BJ (cell line): ENCODE measurements at regions not wholly inside any gene's neighbourhood (a gene's known extent, or its start where the extent isn't known, plus 50 kb on each side); places are given as distances from the start of the nearest gene placed in this dataset.

Experiments
- CTCF ChIA-PET: fragments of 350-600 bp; formaldehyde crosslinking; extraction: SDS; loops from one replicate; lab custom pipeline; 2021; ENCODE audit warnings: antibody characterized with exemption, inconsistent platforms; lab: Yijun Ruan, JAX
- POLR2A ChIA-PET: fragments of 300-600 bp; sonication (Branson Sonifier 250); formaldehyde crosslinking; extraction: SDS; loops from one replicate; lab custom pipeline; 2021; ENCODE audit warnings: antibody characterized with exemption; lab: Charles Lee
- DNase-seq: peaks from one replicate; pipeline ENCODE4 v3.0.0-alpha.2; 2011; ENCODE audit warnings: low read depth
- H3K27me3 ChIP-seq: 2 replicates; pipeline ENCODE4 v1.6.0; 2011; ENCODE audit warnings: low read length; ENCODE audit not compliant: control insufficient read depth, insufficient read depth
- H3K36me3 ChIP-seq: 2 replicates; pipeline ENCODE4 v1.5.1; 2011; ENCODE audit warnings: low read length; ENCODE audit not compliant: control insufficient read depth, insufficient read depth
- H3K4me3 ChIP-seq: 2 replicates; pipeline ENCODE4 v1.5.1; 2011; ENCODE audit warnings: low read depth, mild to moderate bottlenecking, control low read depth, low read length
- TF ChIP-seq, protein P1 (sequence below): IDR thresholded peaks from 2 replicates; pipeline ENCODE4 v1.5.1; 2011; ENCODE audit warnings: low read depth, mild to moderate bottlenecking, control low read depth, inconsistent platforms, low read length, moderate library complexity; ENCODE audit not compliant: insufficient read depth

- Histone ChIP-seq H3K4me3 (no peak overlapping the region), H3K36me3 (no peaks in the 10 kb centered on the region), H3K27me3 (0 out of 2 replicates have a peak, but pooled peaks cover 4% of the 10 kb centered on the region)
- ChIA-PET POLR2A (no interaction called here), CTCF (no interaction called here)
- no peak for DNase-seq
- TF ChIP-seq, protein P1, sequence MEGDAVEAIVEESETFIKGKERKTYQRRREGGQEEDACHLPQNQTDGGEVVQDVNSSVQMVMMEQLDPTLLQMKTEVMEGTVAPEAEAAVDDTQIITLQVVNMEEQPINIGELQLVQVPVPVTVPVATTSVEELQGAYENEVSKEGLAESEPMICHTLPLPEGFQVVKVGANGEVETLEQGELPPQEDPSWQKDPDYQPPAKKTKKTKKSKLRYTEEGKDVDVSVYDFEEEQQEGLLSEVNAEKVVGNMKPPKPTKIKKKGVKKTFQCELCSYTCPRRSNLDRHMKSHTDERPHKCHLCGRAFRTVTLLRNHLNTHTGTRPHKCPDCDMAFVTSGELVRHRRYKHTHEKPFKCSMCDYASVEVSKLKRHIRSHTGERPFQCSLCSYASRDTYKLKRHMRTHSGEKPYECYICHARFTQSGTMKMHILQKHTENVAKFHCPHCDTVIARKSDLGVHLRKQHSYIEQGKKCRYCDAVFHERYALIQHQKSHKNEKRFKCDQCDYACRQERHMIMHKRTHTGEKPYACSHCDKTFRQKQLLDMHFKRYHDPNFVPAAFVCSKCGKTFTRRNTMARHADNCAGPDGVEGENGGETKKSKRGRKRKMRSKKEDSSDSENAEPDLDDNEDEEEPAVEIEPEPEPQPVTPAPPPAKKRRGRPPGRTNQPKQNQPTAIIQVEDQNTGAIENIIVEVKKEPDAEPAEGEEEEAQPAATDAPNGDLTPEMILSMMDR: no peak
These were observed 195.9 kb upstream of the POU3F1 start for GRCh38 chr1:38242506-38242905.

- no peak overlapping the region for H3K4me3 ChIP-seq
- 0 out of 2 replicates have a peak, but pooled peaks cover 3% of the 10 kb centered on the region for H3K27me3 ChIP-seq
- TF ChIP-seq, protein P1: no peak
- DNase-seq: no peak
- POLR2A ChIA-PET: no interaction called here
- CTCF ChIA-PET: no interaction called here
- no peaks in the 10 kb centered on the region for H3K36me3 ChIP-seq
These were observed 195.2 kb upstream of the POU3F1 start for GRCh38 chr1:38241594-38242334.

- 0 out of 2 replicates have a peak, but pooled peaks cover 1% of the 10 kb centered on the region for H3K27me3 ChIP-seq
- DNase-seq: no peak
- TF ChIP-seq, protein P1: no peak
- H3K4me3 ChIP-seq: no peak overlapping the region
- CTCF ChIA-PET: no interaction called here
- H3K36me3 ChIP-seq: no peaks in the 10 kb centered on the region
- POLR2A ChIA-PET: no interaction called here
These were observed 194.0 kb upstream of the POU3F1 start for GRCh38 chr1:38240618-38241017.

DNA sequence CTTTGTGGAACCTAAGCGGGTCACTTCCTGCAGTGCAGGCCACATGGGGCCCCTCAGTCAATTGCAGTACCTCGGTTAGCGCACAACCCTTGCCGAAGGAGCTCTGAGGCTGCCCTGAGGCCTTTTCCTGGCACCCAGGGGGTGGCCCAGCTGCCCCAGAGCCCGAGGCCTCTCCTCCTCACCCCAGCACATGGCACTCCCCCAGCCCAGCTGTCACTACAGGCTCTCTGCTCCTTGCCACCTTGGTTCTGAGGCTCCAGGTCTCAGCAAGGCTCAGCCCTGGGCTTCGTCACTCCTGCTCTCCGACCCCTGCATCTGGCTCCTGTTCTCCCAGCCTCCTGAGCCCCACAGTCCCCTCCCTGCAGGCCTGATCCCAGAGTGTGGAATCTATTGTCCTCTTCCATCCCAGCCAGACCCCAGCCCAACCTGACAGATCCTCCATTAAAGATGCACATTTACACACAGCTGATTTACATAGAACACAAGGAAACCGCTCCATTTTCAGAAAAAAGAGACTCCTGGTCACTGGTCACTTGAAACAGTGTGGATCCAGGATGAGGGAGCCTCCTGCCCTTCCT, 192.8 kb upstream of the POU3F1 start:
- Histone ChIP-seq H3K36me3 (no peaks in the 10 kb centered on the region), H3K4me3 (no peak overlapping the region), H3K27me3 (0 out of 2 replicates have a peak, but pooled peaks cover 1% of the 10 kb centered on the region)
- TF ChIP-seq, protein P1: no peak
- POLR2A ChIA-PET: no interaction called here
- DNase-seq: no peak
- CTCF ChIA-PET: no interaction called here

- H3K27me3 ChIP-seq: no peaks in the 10 kb centered on the region
- no peaks in the 10 kb centered on the region for H3K36me3 ChIP-seq
- no peak overlapping the region for H3K4me3 ChIP-seq
- DNase-seq: no peak
- TF ChIP-seq, protein P1: no peak
- ChIA-PET POLR2A (no interaction called here), CTCF (no interaction called here)
These were observed 191.7 kb upstream of the POU3F1 start for GRCh38 chr1:38238294-38238693.
